Left renal cortex interstitium (tissue), 4 donors: ENCODE measurements at regions not wholly inside any gene's neighbourhood (a gene's known extent, or its start where the extent isn't known, plus 50 kb on each side); places are given as distances from the start of the nearest gene placed in this dataset.
"Not testable (repeated sequence)": the region's sequence is repeated elsewhere in the genome, so short reads cannot be mapped to it uniquely, and the experiment has no call there.

ENCODE experiments used
- DNase-seq, 4 donors: peaks; one replicate each; pipeline ENCODE4 v3.0.0-alpha.2; 2013; ENCODE audit warnings: low read depth in 4 of 4, low spot score in 2 of 4, missing footprints in 1 of 4

DNA sequence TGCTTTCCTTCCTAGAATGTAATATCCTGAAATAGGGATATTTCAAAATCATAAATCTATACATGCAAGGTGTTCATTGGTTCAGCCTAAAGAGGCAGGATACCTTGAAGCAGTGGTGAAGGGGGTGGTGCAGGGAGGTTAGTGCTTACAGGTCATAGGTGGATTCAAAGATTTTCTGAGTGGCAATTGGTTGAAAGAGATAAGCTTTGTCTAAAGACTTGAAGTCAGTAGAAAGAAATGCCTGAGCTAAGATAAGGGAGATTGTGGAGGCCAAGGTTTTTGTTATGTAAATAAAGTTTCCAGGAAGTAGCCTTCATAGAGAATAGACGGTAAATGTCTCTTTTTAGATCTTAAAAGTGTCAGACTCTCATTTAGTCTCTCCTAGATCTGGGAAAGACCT, 741.2 kb upstream of the ZWINT start:
- no peak for DNase-seq

GRCh38 chr10:57098146-57098545, 737.1 kb upstream of the ZWINT start:
- no peak for DNase-seq

DNA sequence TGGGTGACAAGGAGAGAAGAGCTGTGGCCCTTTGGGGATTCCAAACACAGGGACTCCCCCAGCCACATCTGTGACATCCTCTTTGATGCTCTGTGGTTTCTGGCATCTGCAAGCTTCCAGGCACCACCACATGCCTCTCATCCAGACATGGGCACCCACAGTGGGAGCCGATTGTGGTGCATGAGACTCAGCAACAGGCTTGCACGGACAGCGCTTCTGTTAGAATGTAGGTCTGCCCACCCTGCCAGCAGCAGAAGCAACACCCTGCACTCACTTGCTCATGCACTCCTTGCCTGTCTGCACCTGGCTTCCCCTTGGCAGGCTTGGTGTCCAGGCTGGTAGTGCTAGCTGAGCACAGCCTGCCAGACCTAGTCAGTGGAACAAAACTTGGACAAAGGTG, 735.0 kb upstream of the ZWINT start:
- DNase-seq, result no peak

DNA sequence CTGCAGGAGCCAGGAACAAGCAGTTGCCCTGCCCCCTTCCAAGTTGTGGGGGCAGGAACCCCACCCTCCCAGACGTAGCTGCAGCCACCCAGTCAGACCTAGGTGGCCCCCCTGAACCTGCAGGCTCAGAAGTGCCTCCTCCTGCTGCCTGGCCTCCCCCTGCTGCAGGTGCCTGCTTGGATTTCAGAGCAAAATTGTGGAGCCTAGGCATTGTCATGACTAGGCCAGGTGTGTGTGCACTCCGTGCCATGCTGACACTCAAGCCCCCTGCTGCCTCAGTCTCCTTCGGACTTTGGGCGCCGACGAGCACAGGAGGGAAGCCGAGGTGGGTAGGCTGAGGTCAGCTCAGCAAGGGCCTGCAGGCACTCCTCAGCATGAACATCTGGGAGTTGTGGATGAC, 733.9 kb upstream of the ZWINT start:
- no peak for DNase-seq

- no peak for DNase-seq
Observed at GRCh38 chr10:57094083-57094482, 733.0 kb upstream of the ZWINT start.

DNA sequence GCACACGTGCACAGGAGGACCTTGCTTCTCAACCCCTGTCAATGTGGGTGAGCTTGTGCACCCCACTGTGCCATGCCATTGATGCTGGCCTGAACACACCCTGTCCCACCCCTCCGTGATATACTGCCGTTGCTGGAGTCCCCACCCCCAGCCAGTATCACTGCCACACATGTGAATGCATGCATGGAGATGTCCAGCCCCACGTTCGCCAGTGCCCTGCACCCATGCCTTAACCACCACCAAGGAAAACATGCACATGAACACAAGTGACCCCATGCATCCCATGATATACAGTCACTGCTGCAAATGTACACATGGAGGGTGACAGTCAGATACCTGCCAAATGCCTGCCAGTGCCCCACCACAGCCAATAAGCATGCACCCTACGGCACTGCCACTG, 692.5 kb upstream of the ZWINT start:
- no peak for DNase-seq

GRCh38 chr10:57049096-57049495, 688.0 kb upstream of the ZWINT start:
- DNase-seq, result no peak

- no peak for DNase-seq
Observed at GRCh38 chr10:57038531-57038930, 677.5 kb upstream of the ZWINT start.

DNA sequence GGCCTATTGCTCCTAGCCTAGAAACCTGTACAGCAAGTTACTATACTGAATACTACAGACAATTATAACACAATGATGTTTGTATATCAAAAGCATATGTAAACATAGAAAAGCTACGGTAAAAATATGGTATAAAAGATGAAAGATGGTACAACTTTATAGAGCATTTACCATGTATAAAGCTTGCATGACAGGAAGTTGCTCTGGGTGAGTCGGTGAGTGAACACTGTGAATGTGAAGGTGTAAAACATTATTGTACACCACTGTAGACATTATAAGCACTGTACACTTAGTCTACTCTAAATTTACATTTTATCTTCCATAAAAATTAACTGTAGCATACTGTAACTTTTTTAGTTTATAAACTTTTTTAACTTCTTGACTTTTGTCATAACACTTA, 674.3 kb upstream of the ZWINT start:
- no peak for DNase-seq

- DNase-seq, result not testable (repeated sequence)
Observed at GRCh38 chr10:57032301-57032700, 671.2 kb upstream of the ZWINT start.

GRCh38 chr10:57031346-57031745, 670.3 kb upstream of the ZWINT start:
- no peak for DNase-seq

GRCh38 chr10:57026307-57026706, 665.2 kb upstream of the ZWINT start:
- DNase-seq, result no peak

GRCh38 chr10:57023626-57024025, 662.6 kb upstream of the ZWINT start:
- DNase-seq, result no peak

GRCh38 chr10:57018452-57018851, 657.4 kb upstream of the ZWINT start:
- DNase-seq, result no peak

GRCh38 chr10:57017356-57018037, 656.4 kb upstream of the ZWINT start:
- no peak for DNase-seq

DNA sequence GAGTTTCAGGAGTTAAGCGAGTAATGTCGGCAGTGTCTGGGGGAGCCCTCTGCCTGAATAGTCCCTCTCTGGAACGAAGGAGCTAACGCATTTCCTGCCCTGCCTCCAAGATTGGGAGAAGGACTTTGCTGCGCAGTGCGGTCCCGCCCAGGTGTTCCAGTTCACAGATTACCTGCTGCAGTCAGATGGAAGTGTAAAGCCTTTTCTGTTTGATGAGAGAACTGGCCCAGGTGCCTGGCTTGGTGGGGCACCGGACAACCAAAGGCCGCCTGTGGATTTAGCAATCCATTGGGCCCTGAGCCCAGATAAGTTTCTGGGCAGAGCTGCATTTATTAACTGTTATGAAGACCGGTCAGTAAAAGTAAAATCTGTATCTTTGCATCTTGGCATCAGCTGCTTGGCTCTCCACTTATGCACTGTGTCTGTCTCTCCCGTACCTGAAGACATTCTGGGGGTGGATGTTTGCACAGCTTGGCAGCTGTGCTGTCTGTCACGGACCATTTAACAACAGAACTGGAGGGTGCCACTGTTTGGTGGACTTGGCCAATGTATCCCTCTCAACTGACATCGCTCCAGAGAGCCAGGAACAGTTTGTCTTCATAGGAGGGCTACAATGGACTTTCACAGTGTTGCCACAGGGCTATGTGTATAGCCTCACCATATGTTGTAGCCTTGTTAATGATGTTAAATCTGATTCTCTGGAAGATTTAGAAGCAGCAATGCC, 654.7 kb upstream of the ZWINT start:
- peak in 2 of 4 donors; percentile 2 to 10 for DNase-seq

DNA sequence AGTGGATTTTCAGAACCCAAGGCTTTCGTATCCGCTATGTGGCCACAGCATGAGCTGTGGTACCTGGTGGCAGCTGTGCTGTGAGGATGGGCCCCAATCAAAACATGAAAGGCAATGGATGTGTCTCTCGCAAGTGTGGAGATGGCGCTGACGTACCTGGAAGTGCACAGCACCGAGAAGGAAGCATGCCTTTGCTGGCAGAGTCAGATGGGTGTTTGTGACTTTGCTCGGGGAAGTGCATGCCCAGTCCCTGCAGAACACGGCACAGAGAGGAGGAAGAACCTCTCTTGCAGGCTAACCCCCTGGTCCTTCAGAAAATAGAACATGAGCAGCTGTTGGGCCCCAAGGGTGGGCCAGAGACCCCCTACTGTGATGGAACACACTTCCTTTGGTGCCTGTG, 654.1 kb upstream of the ZWINT start:
- no peak for DNase-seq

DNA sequence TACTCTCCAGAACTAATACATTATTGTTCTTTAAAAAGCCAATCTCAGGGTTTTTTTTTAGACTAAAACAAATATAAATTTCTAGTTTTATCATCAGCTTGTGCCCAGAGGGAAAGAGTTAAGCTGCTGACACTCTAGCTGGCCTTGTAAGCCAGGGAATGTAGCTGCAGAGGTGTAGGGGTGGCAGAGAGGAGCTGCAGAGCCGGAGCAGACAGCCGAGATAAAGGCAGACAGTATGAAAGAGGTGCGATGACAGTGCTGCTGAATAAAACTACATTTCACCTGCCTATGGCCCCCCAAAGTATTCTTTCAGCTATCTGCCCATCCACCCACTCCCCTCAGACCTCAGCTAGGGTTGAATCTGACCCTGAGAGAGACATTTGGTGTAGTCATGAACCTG, 653.7 kb upstream of the ZWINT start:
- no peak for DNase-seq

DNA sequence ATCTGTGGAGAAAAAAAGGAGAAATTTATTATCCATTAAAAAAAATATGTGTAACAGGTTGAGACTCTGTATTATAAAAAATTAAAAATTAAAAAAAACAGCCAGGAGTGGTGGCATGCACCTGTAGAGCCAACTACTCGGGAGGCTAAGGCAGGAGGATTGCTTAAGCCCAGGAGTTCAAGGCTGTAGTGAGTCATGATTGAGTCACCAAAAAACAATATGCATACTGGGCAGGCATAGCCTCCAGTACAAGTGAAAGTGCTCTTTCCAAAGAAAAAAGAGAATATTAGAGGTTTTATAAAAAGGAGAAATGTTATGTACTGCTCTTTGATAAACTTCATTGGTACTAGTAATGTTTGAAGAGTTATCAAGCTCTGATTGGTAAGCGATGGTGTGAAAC, 647.1 kb upstream of the ZWINT start:
- DNase-seq, result no peak

DNA sequence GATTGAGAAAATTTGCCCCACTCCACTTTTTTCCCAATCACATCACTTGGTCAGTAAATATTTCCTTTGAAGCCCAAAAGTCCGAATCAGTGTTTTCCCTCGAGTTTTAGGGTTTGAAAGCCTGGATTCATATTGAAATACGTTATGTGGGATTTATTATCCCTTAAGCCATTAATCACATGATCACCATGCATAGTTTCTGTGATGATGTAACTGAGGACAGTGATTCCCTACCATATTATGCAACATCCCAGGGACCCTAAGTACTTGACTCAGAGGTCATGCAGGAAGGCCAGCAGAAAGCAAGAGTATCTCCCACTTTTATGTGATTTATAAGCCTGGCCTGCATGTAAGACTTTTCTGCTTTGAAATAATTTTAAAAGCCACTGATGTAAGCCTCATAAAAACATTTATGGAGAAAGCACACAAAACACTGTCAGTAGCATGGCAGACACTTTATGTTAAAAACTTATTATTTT, 630.6 kb upstream of the ZWINT start:
- DNase-seq, result no peak

GRCh38 chr10:56975513-56975912, 614.5 kb upstream of the ZWINT start:
- no peak for DNase-seq

DNA sequence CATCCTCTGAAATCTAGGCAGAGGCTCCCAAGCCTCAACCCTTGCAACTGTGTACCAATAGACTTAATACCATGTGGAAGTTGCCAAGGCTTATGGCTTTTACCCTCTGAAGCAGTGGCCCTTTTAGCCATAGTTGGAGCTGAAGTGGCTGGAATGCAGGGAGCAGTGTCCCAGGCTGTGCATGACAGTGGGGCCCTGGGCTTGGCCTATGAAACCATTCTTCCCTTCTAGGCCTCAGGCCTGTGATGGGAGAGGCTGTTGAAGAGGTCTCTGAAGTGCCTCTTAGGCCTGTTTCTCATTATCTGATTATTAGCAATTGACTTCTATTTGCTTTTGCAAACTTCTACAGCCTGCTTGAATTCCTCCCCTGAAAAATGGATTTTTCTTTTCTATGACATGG, 612.7 kb upstream of the ZWINT start:
- DNase-seq, result no peak
